HG03575 (cell line): ENCODE measurements at regions not wholly inside any gene's neighbourhood (a gene's known extent, or its start where the extent isn't known, plus 50 kb on each side); places are given as distances from the start of the nearest gene placed in this dataset.

Experiments used
- ATAC-seq: cut with Tn5 transposase; IDR thresholded peaks from one replicate; pipeline ENCODE4 v1.9.1; 2021; ENCODE audit not compliant: unreplicated experiment, insufficient number of reproducible peaks, low FRiP score; ENCODE audit errors: extremely low read depth

GRCh38 chr9:78472111-78472510, 175.2 kb downstream of the PSAT1 start:
- ATAC-seq, result no peak

- ATAC-seq, result no peak
These were observed 182.5 kb downstream of the PSAT1 start for GRCh38 chr9:78479441-78479840.

- ATAC-seq, result no peak
These were observed 189.7 kb downstream of the PSAT1 start for GRCh38 chr9:78486661-78487060.

GRCh38 chr9:78490231-78490630, 193.3 kb downstream of the PSAT1 start:
- no peak for ATAC-seq

GRCh38 chr9:78491402-78491801, 194.5 kb downstream of the PSAT1 start:
- ATAC-seq, result no peak

GRCh38 chr9:78493166-78493742, 196.3 kb downstream of the PSAT1 start:
- no peak for ATAC-seq

- ATAC-seq, result no peak
These were observed 205.6 kb downstream of the PSAT1 start for GRCh38 chr9:78502566-78502965.

GRCh38 chr9:78505546-78505945, 208.6 kb downstream of the PSAT1 start:
- ATAC-seq, result no peak

- no peak for ATAC-seq
These were observed 210.1 kb downstream of the PSAT1 start for GRCh38 chr9:78507037-78507436.

GRCh38 chr9:78510035-78510434, 213.1 kb downstream of the PSAT1 start:
- ATAC-seq, result no peak

- no peak for ATAC-seq
These were observed 218.2 kb downstream of the PSAT1 start for GRCh38 chr9:78515108-78515507.

GRCh38 chr9:78519786-78520185, 222.9 kb downstream of the PSAT1 start:
- ATAC-seq, result no peak

- no peak for ATAC-seq
These were observed 224.8 kb downstream of the PSAT1 start for GRCh38 chr9:78521680-78522079.

GRCh38 chr9:78525986-78526560, 229.1 kb downstream of the PSAT1 start:
- ATAC-seq, result no peak

- ATAC-seq, result no peak
These were observed 236.6 kb downstream of the PSAT1 start for GRCh38 chr9:78533500-78533899.

- ATAC-seq, result no peak
These were observed 242.3 kb downstream of the PSAT1 start for GRCh38 chr9:78539188-78539587.

GRCh38 chr9:78539904-78540303, 243.0 kb downstream of the PSAT1 start:
- ATAC-seq, result no peak

- ATAC-seq, result no peak
These were observed 245.0 kb downstream of the PSAT1 start for GRCh38 chr9:78541868-78542443.

GRCh38 chr9:78542491-78543181, 245.7 kb downstream of the PSAT1 start:
- ATAC-seq, result no peak

- ATAC-seq, result no peak
These were observed 246.4 kb downstream of the PSAT1 start for GRCh38 chr9:78543353-78543752.
